ENCODE measurements at regions not wholly inside any gene's neighbourhood (a gene's known extent, or its start where the extent isn't known, plus 50 kb on each side); places are given as distances from the start of the nearest gene placed in this dataset.
A peak's percentile ranks its signal among the peaks of the same experiment; 100 is the strongest.

GRCh38 chrX:68919707-68920106 is 90.9 kb downstream of the EFNB1 start:
- Histone ChIP-seq H3K9ac (ENCODE audit: low read length) (no peak overlapping the region), H3K27ac (ENCODE audit: low read length, poor library complexity, severe bottlenecking) (no peak overlapping the region), H3K36me3 (ENCODE audit: control insufficient read depth in 1 of 2, insufficient read depth in 2 of 2, low read depth in 1 of 2, low read length in 2 of 2) (no peaks in the 10 kb centered on the region), H4K91ac (ENCODE audit: low read length) (no peak overlapping the region), H3K4ac (ENCODE audit: low read depth in 1 of 2, low read length in 2 of 2) (no peak overlapping the region), H3K4me3 (ENCODE audit: insufficient read depth in 1 of 2, low read depth in 1 of 2, low read length in 2 of 2) (no peak overlapping the region), H3K4me1 (ENCODE audit: control insufficient read depth, insufficient read depth, low read depth, low read length) (peaks cover 3% of the 10 kb centered on the region), H4K8ac (ENCODE audit: low read length) (no peak overlapping the region), H3K27me3 (ENCODE audit: control insufficient read depth in 1 of 2, insufficient read depth in 1 of 2, low read length in 2 of 2) (peaks cover 0 to 63% of the 10 kb centered on the region in 2 experiments), H3K18ac (ENCODE audit: low read depth in 1 of 2, low read length in 2 of 2) (no peak overlapping the region), H3K14ac (ENCODE audit: low read length in 2 of 2) (no peak overlapping the region), H2BK15ac (ENCODE audit: low read depth, poor library complexity, severe bottlenecking) (no peak overlapping the region), H3K79me1 (replicated peaks; ENCODE audit: low read length, poor library complexity, severe bottlenecking) (no peaks in the 10 kb centered on the region), H3K4me2 (ENCODE audit: low read length, poor library complexity, severe bottlenecking) (no peak overlapping the region), H2BK12ac (ENCODE audit: low read length in 2 of 2) (no peak overlapping the region), H3K23ac (ENCODE audit: low read length in 2 of 2) (no peak overlapping the region), H2BK120ac (ENCODE audit: low read depth, low read length) (no peak overlapping the region), H2AFZ (ENCODE audit: low read depth, low read length) (no peak overlapping the region), H3K9me3 (ENCODE audit: control insufficient read depth, low read length) (peaks cover 4% of the 10 kb centered on the region), H2AK5ac (ENCODE audit: low read length, severe bottlenecking) (no peak overlapping the region), H2BK5ac (ENCODE audit: low read depth, low read length, poor library complexity, severe bottlenecking) (no peak overlapping the region)
- DNase-seq = no peak

GRCh38 chrX:68918202-68918601 is 89.4 kb downstream of the EFNB1 start:
- H3K27me3 ChIP-seq (ENCODE audit: control insufficient read depth in 1 of 2, insufficient read depth in 1 of 2, low read length in 2 of 2) = peaks cover 0 to 53% of the 10 kb centered on the region in 2 experiments
- no peak overlapping the region for H3K23ac ChIP-seq (ENCODE audit: low read length in 2 of 2)
- no peak overlapping the region for H2BK120ac ChIP-seq (ENCODE audit: low read depth, low read length)
- H3K36me3 ChIP-seq (ENCODE audit: control insufficient read depth in 1 of 2, insufficient read depth in 2 of 2, low read depth in 1 of 2, low read length in 2 of 2) = no peaks in the 10 kb centered on the region
- H2BK12ac ChIP-seq (ENCODE audit: low read length in 2 of 2) = no peak overlapping the region
- no peak overlapping the region for H3K14ac ChIP-seq (ENCODE audit: low read length in 2 of 2)
- H3K9me3 ChIP-seq (ENCODE audit: control insufficient read depth, low read length) = peaks cover 4% of the 10 kb centered on the region
- no peak overlapping the region for H3K18ac ChIP-seq (ENCODE audit: low read depth in 1 of 2, low read length in 2 of 2)
- no peak overlapping the region for H3K4me3 ChIP-seq (ENCODE audit: insufficient read depth in 1 of 2, low read depth in 1 of 2, low read length in 2 of 2)
- H2BK5ac ChIP-seq (ENCODE audit: low read depth, low read length, poor library complexity, severe bottlenecking) = no peak overlapping the region
- H2AK5ac ChIP-seq (ENCODE audit: low read length, severe bottlenecking) = no peak overlapping the region
- H2BK15ac ChIP-seq (ENCODE audit: low read depth, poor library complexity, severe bottlenecking) = no peak overlapping the region
- no peaks in the 10 kb centered on the region for H3K79me1 ChIP-seq (replicated peaks; ENCODE audit: low read length, poor library complexity, severe bottlenecking)
- no CpG with 5 or more reads among the region's 2 CpGs for WGBS
- H2AFZ ChIP-seq (ENCODE audit: low read depth, low read length) = no peak overlapping the region
- H4K91ac ChIP-seq (ENCODE audit: low read length) = no peak overlapping the region
- H3K4ac ChIP-seq (ENCODE audit: low read depth in 1 of 2, low read length in 2 of 2) = no peak overlapping the region
- no peak overlapping the region for H3K4me2 ChIP-seq (ENCODE audit: low read length, poor library complexity, severe bottlenecking)
- peaks cover 11% of the 10 kb centered on the region for H3K4me1 ChIP-seq (ENCODE audit: control insufficient read depth, insufficient read depth, low read depth, low read length)
- H3K27ac ChIP-seq (ENCODE audit: low read length, poor library complexity, severe bottlenecking) = no peak overlapping the region
- no peak overlapping the region for H3K9ac ChIP-seq (ENCODE audit: low read length)
- DNase-seq = no peak
- no peak overlapping the region for H4K8ac ChIP-seq (ENCODE audit: low read length)

GRCh38 chrX:68917799-68918198 is 89.0 kb downstream of the EFNB1 start:
- no peaks in the 10 kb centered on the region for H3K79me1 ChIP-seq (replicated peaks; ENCODE audit: low read length, poor library complexity, severe bottlenecking)
- H2AK5ac ChIP-seq (ENCODE audit: low read length, severe bottlenecking) = no peak overlapping the region
- no peak overlapping the region for H2AFZ ChIP-seq (ENCODE audit: low read depth, low read length)
- H3K27ac ChIP-seq (ENCODE audit: low read length, poor library complexity, severe bottlenecking) = no peak overlapping the region
- H3K9me3 ChIP-seq (ENCODE audit: control insufficient read depth, low read length) = peaks cover 4% of the 10 kb centered on the region
- H3K36me3 ChIP-seq (ENCODE audit: control insufficient read depth in 1 of 2, insufficient read depth in 2 of 2, low read depth in 1 of 2, low read length in 2 of 2) = no peaks in the 10 kb centered on the region
- no peak overlapping the region for H3K23ac ChIP-seq (ENCODE audit: low read length in 2 of 2)
- no peak overlapping the region for H3K4me3 ChIP-seq (ENCODE audit: insufficient read depth in 1 of 2, low read depth in 1 of 2, low read length in 2 of 2)
- H3K9ac ChIP-seq (ENCODE audit: low read length) = no peak overlapping the region
- no peak overlapping the region for H4K8ac ChIP-seq (ENCODE audit: low read length)
- H2BK5ac ChIP-seq (ENCODE audit: low read depth, low read length, poor library complexity, severe bottlenecking) = no peak overlapping the region
- H3K27me3 ChIP-seq (ENCODE audit: control insufficient read depth in 1 of 2, insufficient read depth in 1 of 2, low read length in 2 of 2) = peaks cover 0 to 51% of the 10 kb centered on the region in 2 experiments
- no peak overlapping the region for H3K14ac ChIP-seq (ENCODE audit: low read length in 2 of 2)
- DNase-seq = no peak
- H4K91ac ChIP-seq (ENCODE audit: low read length) = no peak overlapping the region
- no peak overlapping the region for H3K4me2 ChIP-seq (ENCODE audit: low read length, poor library complexity, severe bottlenecking)
- H2BK12ac ChIP-seq (ENCODE audit: low read length in 2 of 2) = no peak overlapping the region
- no peak overlapping the region for H3K18ac ChIP-seq (ENCODE audit: low read depth in 1 of 2, low read length in 2 of 2)
- no peak overlapping the region for H2BK120ac ChIP-seq (ENCODE audit: low read depth, low read length)
- peaks cover 14% of the 10 kb centered on the region for H3K4me1 ChIP-seq (ENCODE audit: control insufficient read depth, insufficient read depth, low read depth, low read length)
- H2BK15ac ChIP-seq (ENCODE audit: low read depth, poor library complexity, severe bottlenecking) = no peak overlapping the region
- H3K4ac ChIP-seq (ENCODE audit: low read depth in 1 of 2, low read length in 2 of 2) = no peak overlapping the region

- Histone ChIP-seq H2BK15ac (ENCODE audit: low read depth, poor library complexity, severe bottlenecking) (no peak overlapping the region), H2AK5ac (ENCODE audit: low read length, severe bottlenecking) (no peak overlapping the region), H2BK120ac (ENCODE audit: low read depth, low read length) (no peak overlapping the region), H3K79me1 (replicated peaks; ENCODE audit: low read length, poor library complexity, severe bottlenecking) (no peaks in the 10 kb centered on the region), H3K18ac (ENCODE audit: low read depth in 1 of 2, low read length in 2 of 2) (no peak overlapping the region), H3K4ac (ENCODE audit: low read depth in 1 of 2, low read length in 2 of 2) (no peak overlapping the region), H2AFZ (ENCODE audit: low read depth, low read length) (no peak overlapping the region), H3K9ac (ENCODE audit: low read length) (no peak overlapping the region), H3K23ac (ENCODE audit: low read length in 2 of 2) (no peak overlapping the region), H3K27ac (ENCODE audit: low read length, poor library complexity, severe bottlenecking) (no peak overlapping the region), H3K9me3 (ENCODE audit: control insufficient read depth, low read length) (peaks cover 4% of the 10 kb centered on the region), H3K4me3 (ENCODE audit: insufficient read depth in 1 of 2, low read depth in 1 of 2, low read length in 2 of 2) (no peak overlapping the region), H3K36me3 (ENCODE audit: control insufficient read depth in 1 of 2, insufficient read depth in 2 of 2, low read depth in 1 of 2, low read length in 2 of 2) (no peaks in the 10 kb centered on the region), H4K8ac (ENCODE audit: low read length) (no peak overlapping the region), H3K4me2 (ENCODE audit: low read length, poor library complexity, severe bottlenecking) (no peak overlapping the region), H2BK5ac (ENCODE audit: low read depth, low read length, poor library complexity, severe bottlenecking) (no peak overlapping the region), H3K4me1 (ENCODE audit: control insufficient read depth, insufficient read depth, low read depth, low read length) (peaks cover 18% of the 10 kb centered on the region), H3K27me3 (ENCODE audit: control insufficient read depth in 1 of 2, insufficient read depth in 1 of 2, low read length in 2 of 2) (peaks cover 0 to 56% of the 10 kb centered on the region in 2 experiments), H4K91ac (ENCODE audit: low read length) (no peak overlapping the region), H2BK12ac (ENCODE audit: low read length in 2 of 2) (peak overlapping the region in 1 of 2 experiments; percentile 63), H3K14ac (ENCODE audit: low read length in 2 of 2) (peak overlapping the region in 1 of 2 experiments; percentile 83)
- 78% methylated on average over 8 of the region's 8 CpGs for WGBS
- DNase-seq = no peak
Observed at GRCh38 chrX:68916891-68917290, 88.1 kb downstream of the EFNB1 start.
